Medulla oblongata (tissue), 1 donor: ENCODE measurements at regions not wholly inside any gene's neighbourhood (a gene's known extent, or its start where the extent isn't known, plus 50 kb on each side); places are given as distances from the start of the nearest gene placed in this dataset.
"Not testable (repeated sequence)": the region's sequence is repeated elsewhere in the genome, so short reads cannot be mapped to it uniquely, and the experiment has no call there.

ENCODE experiments used
- DNase-seq: peaks from one replicate; pipeline ENCODE4 v3.0.0-alpha.2; 2015; ENCODE audit errors: extremely low spot score

- DNase-seq: no peak
Measured at GRCh38 chr7:152504367-152504766, 68.6 kb upstream of the KMT2C start.

GRCh38 chr7:152502813-152503790 lies 67.3 kb upstream of the KMT2C start:
- DNase-seq: no peak

GRCh38 chr7:152501506-152501905 lies 65.7 kb upstream of the KMT2C start:
- DNase-seq: no peak

- not testable (repeated sequence) for DNase-seq
Measured at GRCh38 chr7:152499969-152500368, 64.2 kb upstream of the KMT2C start.

GRCh38 chr7:152495867-152496266 lies 60.1 kb upstream of the KMT2C start:
- no peak for DNase-seq

- no peak for DNase-seq
Measured at GRCh38 chr7:152492952-152493351, 57.1 kb upstream of the KMT2C start.

- no peak for DNase-seq
Measured at GRCh38 chr7:152489044-152489443, 53.2 kb upstream of the KMT2C start.

- no peak for DNase-seq
Measured at GRCh38 chr7:152486968-152487367, 51.2 kb upstream of the KMT2C start.

GRCh38 chr7:152485826-152486225 lies 50.0 kb upstream of the KMT2C start:
- no peak for DNase-seq
